PFSK-1 (cell line): ENCODE measurements at regions not wholly inside any gene's neighbourhood (a gene's known extent, or its start where the extent isn't known, plus 50 kb on each side); places are given as distances from the start of the nearest gene placed in this dataset.

ENCODE experiments used
- POLR2AphosphoS5 ChIP-seq: IDR thresholded peaks from 2 replicates; pipeline ENCODE4 v1.6.1; 2012; ENCODE audit warnings: low read depth, mild to moderate bottlenecking, control low read depth, low read length, moderate library complexity
- SIN3A ChIP-seq: IDR thresholded peaks from 2 replicates; pipeline ENCODE4 v1.6.1; 2012; ENCODE audit warnings: mild to moderate bottlenecking, low read length, moderate library complexity, borderline replicate concordance; ENCODE audit not compliant: insufficient read depth

GRCh38 chr2:192500550-192501200 lies 305.9 kb upstream of the TMEFF2 start:
- TF ChIP-seq POLR2AphosphoS5 (no peak), SIN3A (no peak)
